H9 (cell line): ENCODE measurements at regions not wholly inside any gene's neighbourhood (a gene's known extent, or its start where the extent isn't known, plus 50 kb on each side); places are given as distances from the start of the nearest gene placed in this dataset.
"Not testable (repeated sequence)": the region's sequence is repeated elsewhere in the genome, so short reads cannot be mapped to it uniquely, and the experiment has no call there.

Source experiments
- DNase-seq: peaks from one replicate; pipeline ENCODE4 v3.0.0-alpha.2; 2017
- H2AFZ ChIP-seq: one replicate; pipeline ENCODE4 v1.6.1; 2013; ENCODE audit warnings: mild to moderate bottlenecking, low read length, control low read depth, moderate library complexity
- H2AK5ac ChIP-seq: 2 replicates; pipeline ENCODE4 v1.6.1; 2013; ENCODE audit warnings: low read length, control low read depth, mixed read lengths; ENCODE audit not compliant: insufficient read length
- H2BK120ac ChIP-seq: one replicate; pipeline ENCODE4 v1.6.1; 2013; ENCODE audit warnings: low read depth, mild to moderate bottlenecking, low read length, control low read depth, inconsistent platforms; ENCODE audit not compliant: poor library complexity, severe bottlenecking
- H2BK12ac ChIP-seq: 2 replicates; pipeline ENCODE4 v1.6.1; 2013; ENCODE audit warnings: low read length, control low read depth, mixed read lengths, low read depth; ENCODE audit not compliant: insufficient read length
- H2BK15ac ChIP-seq: 2 replicates; pipeline ENCODE4 v1.6.1; 2013; ENCODE audit warnings: low read depth, low read length, control low read depth
- H2BK20ac ChIP-seq: one replicate; pipeline ENCODE4 v1.6.1; 2013; ENCODE audit warnings: low read depth, mild to moderate bottlenecking, low read length, control low read depth, inconsistent platforms; ENCODE audit not compliant: poor library complexity, severe bottlenecking
- H2BK5ac ChIP-seq: 2 replicates; pipeline ENCODE4 v1.6.1; 2013; ENCODE audit warnings: low read length, control low read depth, mixed read lengths; ENCODE audit not compliant: insufficient read length
- H3K14ac ChIP-seq: 2 replicates; pipeline ENCODE4 v1.6.1; 2013; ENCODE audit warnings: low read length, control low read depth; ENCODE audit not compliant: insufficient read depth
- H3K18ac ChIP-seq: 2 replicates; pipeline ENCODE4 v1.6.1; 2013; ENCODE audit warnings: low read depth, mild to moderate bottlenecking, mixed read lengths, low read length, control low read depth; ENCODE audit not compliant: insufficient read length
- H3K23ac ChIP-seq: 2 replicates; pipeline ENCODE4 v1.6.1; 2013; ENCODE audit warnings: low read length, control low read depth, mixed read lengths, low read depth; ENCODE audit not compliant: insufficient read length
- H3K23me2 ChIP-seq: 2 replicates; pipeline ENCODE4 v1.6.1; 2013; ENCODE audit warnings: low read depth, mild to moderate bottlenecking, mixed read lengths, low read length, control low read depth; ENCODE audit not compliant: insufficient read length, poor library complexity, severe bottlenecking
- H3K27ac ChIP-seq: 2 replicates; pipeline ENCODE4 v1.5.1; 2013; ENCODE audit warnings: low read length, control low read depth, mixed read lengths, low read depth; ENCODE audit not compliant: insufficient read length
- H3K27me3 ChIP-seq: 2 replicates; pipeline ENCODE4 v1.6.1; 2013; ENCODE audit warnings: low read length, control low read depth, inconsistent platforms; ENCODE audit not compliant: insufficient read depth
- H3K4ac ChIP-seq: 2 replicates; pipeline ENCODE4 v1.6.1; 2013; ENCODE audit warnings: low read depth, mild to moderate bottlenecking, control low read depth, inconsistent platforms, low read length, moderate library complexity
- H3K4me1 ChIP-seq: 2 replicates; pipeline ENCODE4 v1.6.1; 2013; ENCODE audit warnings: low read length, control low read depth, inconsistent platforms; ENCODE audit not compliant: insufficient read depth
- H3K4me2 ChIP-seq: 2 replicates; pipeline ENCODE4 v1.6.1; 2013; ENCODE audit warnings: low read length, control low read depth, mixed read lengths; ENCODE audit not compliant: insufficient read length, insufficient read depth
- H3K56ac ChIP-seq: 2 replicates; pipeline ENCODE4 v1.6.1; 2013; ENCODE audit warnings: low read depth, mild to moderate bottlenecking, mixed read lengths, low read length, control low read depth; ENCODE audit not compliant: insufficient read length
- H3K79me1 ChIP-seq: 2 replicates; pipeline ENCODE4 v1.6.1; 2013; ENCODE audit warnings: low read depth, mild to moderate bottlenecking, moderate library complexity, low read length, control low read depth, inconsistent platforms; ENCODE audit not compliant: insufficient read depth, poor library complexity, severe bottlenecking
- H3K79me2 ChIP-seq: 2 replicates; pipeline ENCODE4 v1.6.1; 2013; ENCODE audit warnings: low read length, control low read depth, inconsistent platforms; ENCODE audit not compliant: insufficient read depth
- H3K9ac ChIP-seq: 2 replicates; pipeline ENCODE4 v1.6.1; 2013; ENCODE audit warnings: low read length, control low read depth, mixed read lengths; ENCODE audit not compliant: insufficient read length; ENCODE audit errors: extremely low read depth
- H3K9me3 ChIP-seq: one replicate; pipeline ENCODE4 v1.6.1; 2013; ENCODE audit warnings: low read depth, low read length, inconsistent platforms; ENCODE audit not compliant: control insufficient read depth
- H3T11ph ChIP-seq: one replicate; pipeline ENCODE4 v1.6.1; 2013; ENCODE audit warnings: mild to moderate bottlenecking, low read length, control low read depth, inconsistent platforms
- H4K20me1 ChIP-seq: one replicate; pipeline ENCODE4 v1.6.1; 2013; ENCODE audit not compliant: control insufficient read depth, insufficient read length, insufficient read depth
- H4K5ac ChIP-seq: 2 replicates; pipeline ENCODE4 v1.6.1; 2013; ENCODE audit warnings: low read depth, mild to moderate bottlenecking, mixed read lengths, low read length, control low read depth; ENCODE audit not compliant: insufficient read length
- H4K8ac ChIP-seq: replicated peaks from 2 replicates; pipeline ENCODE4 v1.6.1; 2013; ENCODE audit warnings: low read length, control low read depth, mixed read lengths, low read depth; ENCODE audit not compliant: insufficient read length
- H4K91ac ChIP-seq: 2 replicates; pipeline ENCODE4 v1.6.1; 2013; ENCODE audit warnings: low read depth, mild to moderate bottlenecking, moderate library complexity, mixed read lengths, low read length, control low read depth; ENCODE audit not compliant: insufficient read length
- H3K27ac Mint-ChIP-seq, 3 experiments: 2 replicates in 2 of 3; 3 replicates in 1 of 3; pipeline ENCODE4 v1.8.0; 2020 to 2021; ENCODE audit warnings: mixed read lengths in 3 of 3, mild to moderate bottlenecking in 1 of 3, moderate library complexity in 1 of 3
- H3K27me3 Mint-ChIP-seq: 2 replicates; pipeline ENCODE4 v1.8.0; 2021; ENCODE audit warnings: low read depth, mild to moderate bottlenecking, moderate library complexity, mixed read lengths
- H3K36me3 Mint-ChIP-seq, 3 experiments: 2 replicates in 2 of 3; 3 replicates in 1 of 3; pipeline ENCODE4 v1.8.0; 2020 to 2021; ENCODE audit warnings: low read depth in 3 of 3, mixed read lengths in 3 of 3; ENCODE audit not compliant: insufficient read depth in 1 of 3
- H3K4me1 Mint-ChIP-seq, 2 experiments: 2 replicates each; pipeline ENCODE4 v1.8.0; 2020; ENCODE audit warnings: mixed read lengths in 2 of 2
- H3K4me3 Mint-ChIP-seq, 2 experiments: 2 replicates in 1 of 2; 3 replicates in 1 of 2; pipeline ENCODE4 v1.8.0; 2020 to 2021; ENCODE audit warnings: mild to moderate bottlenecking in 2 of 2, mixed read lengths in 2 of 2, moderate library complexity in 1 of 2
- H3K9me3 Mint-ChIP-seq, 2 experiments: 2 replicates in 1 of 2; 3 replicates in 1 of 2; pipeline ENCODE4 v1.8.0; 2020; ENCODE audit warnings: mild to moderate bottlenecking in 2 of 2, mixed read lengths in 2 of 2, moderate library complexity in 1 of 2
- WGBS: extraction: QIAGEN DNeasy Blood & Tissue Kit; methylation state at CpG from one replicate; pipeline ENCODE4 v1.1.7; 2013; ENCODE audit warnings: missing lambda C conversion rate, low lambda C conversion rate, mixed read lengths; ENCODE audit not compliant: insufficient read length; ENCODE audit errors: extremely low coverage; 5-methylcytosine and 5-hydroxymethylcytosine counted together
- TF ChIP-seq, protein P1 (sequence below): fragments of 200-600 bp; sonication (generic); conservative IDR thresholded peaks from 3 replicates; pipeline ENCODE4 v1.8.0; 2021; ENCODE audit warnings: antibody characterized with exemption, mild to moderate bottlenecking

DNA sequence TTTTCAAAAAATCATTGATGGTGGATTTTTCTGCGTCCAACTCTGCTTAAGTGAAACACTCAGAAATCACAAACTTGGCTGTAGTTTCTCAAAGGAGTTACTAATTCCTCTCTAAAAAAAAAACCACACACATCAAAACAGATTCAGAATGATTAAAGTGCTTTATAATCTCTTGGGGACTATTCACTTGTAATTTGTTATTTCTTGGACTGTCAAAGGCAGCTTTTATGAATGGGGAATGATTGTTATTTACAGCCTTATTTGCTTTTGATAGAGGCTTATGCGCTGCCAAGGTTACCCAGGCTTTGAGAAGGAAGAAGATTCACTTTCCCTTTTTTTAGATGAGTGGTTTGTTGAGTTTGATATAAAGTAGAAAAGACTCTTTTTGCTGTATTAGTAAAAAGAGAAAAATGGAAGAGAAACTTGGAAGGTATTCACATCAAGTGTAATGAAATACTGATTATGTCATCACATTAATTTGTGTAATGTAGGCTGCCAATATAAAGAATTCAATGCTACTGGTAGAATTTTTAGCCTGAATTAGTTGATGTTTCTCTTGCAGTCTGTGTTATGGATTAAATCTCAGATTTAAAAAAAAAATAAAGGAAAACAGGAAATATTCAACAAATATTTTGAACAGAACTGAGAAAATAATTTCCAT, 381.0 kb upstream of the SASH1 start:
- no peaks in the 10 kb centered on the region for H3K27me3 Mint-ChIP-seq
- Histone ChIP-seq H2BK20ac (no peak overlapping the region), H2BK15ac (no peak overlapping the region), H3K79me2 (no peaks in the 10 kb centered on the region), H2AK5ac (no peak overlapping the region), H4K91ac (no peak overlapping the region), H3K27me3 (no peaks in the 10 kb centered on the region), H3K4me2 (no peak overlapping the region), H2BK5ac (no peak overlapping the region), H3K23me2 (no peaks in the 10 kb centered on the region), H3K4me1 (no peaks in the 10 kb centered on the region), H3K9ac (no peak overlapping the region), H3K4ac (no peak overlapping the region), H4K5ac (no peak overlapping the region), H3K56ac (no peak overlapping the region), H2AFZ (no peak overlapping the region), H3K18ac (no peak overlapping the region), H3T11ph (no peak overlapping the region), H4K8ac (no peak overlapping the region), H3K23ac (no peak overlapping the region), H3K14ac (no peak overlapping the region), H3K9me3 (no peaks in the 10 kb centered on the region), H3K27ac (no peak overlapping the region), H2BK12ac (no peak overlapping the region), H2BK120ac (no peak overlapping the region), H4K20me1 (no peaks in the 10 kb centered on the region), H3K79me1 (no peaks in the 10 kb centered on the region)
- no peak for DNase-seq
- H3K9me3 Mint-ChIP-seq = peaks cover 0 to 3% of the 10 kb centered on the region in 2 experiments; a peak in 2 of 5 replicates
- H3K36me3 Mint-ChIP-seq = no peaks in the 10 kb centered on the region
- no peak overlapping the region for H3K4me3 Mint-ChIP-seq
- H3K27ac Mint-ChIP-seq = no peak overlapping the region
- no peaks in the 10 kb centered on the region for H3K4me1 Mint-ChIP-seq
- WGBS = no CpG with 5 or more reads among the region's 2 CpGs
- TF ChIP-seq, protein P1, sequence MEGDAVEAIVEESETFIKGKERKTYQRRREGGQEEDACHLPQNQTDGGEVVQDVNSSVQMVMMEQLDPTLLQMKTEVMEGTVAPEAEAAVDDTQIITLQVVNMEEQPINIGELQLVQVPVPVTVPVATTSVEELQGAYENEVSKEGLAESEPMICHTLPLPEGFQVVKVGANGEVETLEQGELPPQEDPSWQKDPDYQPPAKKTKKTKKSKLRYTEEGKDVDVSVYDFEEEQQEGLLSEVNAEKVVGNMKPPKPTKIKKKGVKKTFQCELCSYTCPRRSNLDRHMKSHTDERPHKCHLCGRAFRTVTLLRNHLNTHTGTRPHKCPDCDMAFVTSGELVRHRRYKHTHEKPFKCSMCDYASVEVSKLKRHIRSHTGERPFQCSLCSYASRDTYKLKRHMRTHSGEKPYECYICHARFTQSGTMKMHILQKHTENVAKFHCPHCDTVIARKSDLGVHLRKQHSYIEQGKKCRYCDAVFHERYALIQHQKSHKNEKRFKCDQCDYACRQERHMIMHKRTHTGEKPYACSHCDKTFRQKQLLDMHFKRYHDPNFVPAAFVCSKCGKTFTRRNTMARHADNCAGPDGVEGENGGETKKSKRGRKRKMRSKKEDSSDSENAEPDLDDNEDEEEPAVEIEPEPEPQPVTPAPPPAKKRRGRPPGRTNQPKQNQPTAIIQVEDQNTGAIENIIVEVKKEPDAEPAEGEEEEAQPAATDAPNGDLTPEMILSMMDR = no peak

DNA sequence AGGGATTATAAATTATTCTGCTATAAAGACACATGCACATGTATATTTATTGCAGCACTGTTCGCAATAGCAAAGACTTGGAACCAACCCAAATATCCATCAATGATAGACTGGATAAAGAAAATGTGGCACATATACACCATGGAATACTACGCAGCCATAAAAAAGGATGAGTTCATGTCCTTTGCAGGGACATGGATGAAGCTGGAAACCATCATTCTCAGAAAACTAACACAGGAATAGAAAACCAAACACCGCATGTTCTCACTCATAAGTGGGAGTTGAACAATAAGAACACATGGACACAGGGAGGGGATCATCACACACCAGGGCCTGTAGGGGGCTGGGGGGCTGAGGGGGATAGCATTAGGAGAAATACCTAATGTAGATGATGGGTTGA, 377.2 kb upstream of the SASH1 start:
- H3K9me3 Mint-ChIP-seq, H3K27me3 Mint-ChIP-seq, H2BK120ac ChIP-seq, H3K4me2 ChIP-seq, H3K9me3 ChIP-seq, H4K8ac ChIP-seq, H3K23ac ChIP-seq, DNase-seq, H3K27ac ChIP-seq, H3K4me1 Mint-ChIP-seq, H2BK20ac ChIP-seq, H3K56ac ChIP-seq, H3K4me1 ChIP-seq, H4K91ac ChIP-seq, H3K9ac ChIP-seq, H3K23me2 ChIP-seq, H4K5ac ChIP-seq, H2AFZ ChIP-seq, H3K79me2 ChIP-seq, H3K18ac ChIP-seq, H3K14ac ChIP-seq, H3K4ac ChIP-seq, H3K27ac Mint-ChIP-seq, H3K79me1 ChIP-seq, H2AK5ac ChIP-seq, H4K20me1 ChIP-seq, H3K36me3 Mint-ChIP-seq, H2BK12ac ChIP-seq, H3K27me3 ChIP-seq, H3K4me3 Mint-ChIP-seq, H2BK15ac ChIP-seq, H2BK5ac ChIP-seq, H3T11ph ChIP-seq: not testable (repeated sequence)
- WGBS = no CpG with 5 or more reads among the region's 3 CpGs
